GM19438 (cell line): ENCODE measurements at regions not wholly inside any gene's neighbourhood (a gene's known extent, or its start where the extent isn't known, plus 50 kb on each side); places are given as distances from the start of the nearest gene placed in this dataset.
A peak's percentile ranks its signal among the peaks of the same experiment; 100 is the strongest.
"Not testable (repeated sequence)": the region's sequence is repeated elsewhere in the genome, so short reads cannot be mapped to it uniquely, and the experiment has no call there.

ENCODE experiments used
- ATAC-seq: cut with Tn5 transposase; IDR thresholded peaks from one replicate; pipeline ENCODE4 v1.9.1; 2021; ENCODE audit warnings: low read depth; ENCODE audit not compliant: unreplicated experiment

DNA sequence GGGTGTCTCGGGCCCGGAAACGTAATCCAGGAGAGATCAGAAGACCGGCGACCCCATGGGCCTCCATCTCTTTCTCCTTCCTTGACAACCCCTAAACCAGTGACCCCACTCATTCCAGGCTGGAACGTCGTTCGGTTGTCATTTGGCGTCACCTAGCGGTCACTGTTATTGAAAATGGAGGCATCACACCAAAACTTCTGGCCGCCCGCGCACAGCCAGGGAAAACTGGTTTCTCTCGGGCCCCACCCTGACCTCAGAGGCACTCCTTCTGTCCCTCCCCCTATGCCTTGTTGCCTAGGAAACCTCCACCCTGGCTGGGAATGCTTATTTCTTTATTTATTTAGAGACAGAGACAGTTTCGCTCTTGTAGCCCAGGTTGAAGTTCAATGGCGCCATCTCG is 2327.3 kb upstream of the TPTE start:
- ATAC-seq: not testable (repeated sequence)

DNA sequence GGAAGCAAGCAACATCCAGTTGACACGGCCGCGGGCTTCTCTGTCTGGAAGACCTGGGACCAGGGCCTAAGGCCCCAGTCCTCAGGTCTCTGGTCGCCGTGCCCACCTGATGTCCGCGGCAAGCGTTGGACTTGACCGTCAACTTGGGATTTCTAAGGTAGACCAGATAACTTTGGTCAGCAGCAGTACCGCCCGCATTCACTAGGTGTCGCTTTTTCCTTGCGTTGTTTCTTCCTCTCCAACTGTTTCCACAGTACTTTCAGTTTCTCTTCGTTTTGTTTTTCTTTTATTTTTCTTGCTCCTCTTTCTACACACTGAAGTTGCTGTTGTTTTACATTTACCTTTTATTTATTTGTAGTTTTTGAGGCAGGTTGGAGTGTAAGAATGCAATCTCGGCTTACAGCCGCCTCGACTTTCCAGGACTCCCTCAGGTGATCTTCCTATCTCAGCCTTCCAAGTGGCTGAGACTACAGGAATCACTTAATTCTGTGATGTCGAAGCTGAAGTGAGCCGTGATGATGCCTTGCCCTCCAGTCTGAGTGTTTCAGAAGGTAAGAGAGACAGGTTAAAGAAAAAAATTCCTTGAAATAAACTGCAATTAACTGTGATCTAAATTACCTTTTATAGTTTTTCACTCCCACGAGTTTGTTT is 2323.9 kb upstream of the TPTE start:
- ATAC-seq: not testable (repeated sequence)

DNA sequence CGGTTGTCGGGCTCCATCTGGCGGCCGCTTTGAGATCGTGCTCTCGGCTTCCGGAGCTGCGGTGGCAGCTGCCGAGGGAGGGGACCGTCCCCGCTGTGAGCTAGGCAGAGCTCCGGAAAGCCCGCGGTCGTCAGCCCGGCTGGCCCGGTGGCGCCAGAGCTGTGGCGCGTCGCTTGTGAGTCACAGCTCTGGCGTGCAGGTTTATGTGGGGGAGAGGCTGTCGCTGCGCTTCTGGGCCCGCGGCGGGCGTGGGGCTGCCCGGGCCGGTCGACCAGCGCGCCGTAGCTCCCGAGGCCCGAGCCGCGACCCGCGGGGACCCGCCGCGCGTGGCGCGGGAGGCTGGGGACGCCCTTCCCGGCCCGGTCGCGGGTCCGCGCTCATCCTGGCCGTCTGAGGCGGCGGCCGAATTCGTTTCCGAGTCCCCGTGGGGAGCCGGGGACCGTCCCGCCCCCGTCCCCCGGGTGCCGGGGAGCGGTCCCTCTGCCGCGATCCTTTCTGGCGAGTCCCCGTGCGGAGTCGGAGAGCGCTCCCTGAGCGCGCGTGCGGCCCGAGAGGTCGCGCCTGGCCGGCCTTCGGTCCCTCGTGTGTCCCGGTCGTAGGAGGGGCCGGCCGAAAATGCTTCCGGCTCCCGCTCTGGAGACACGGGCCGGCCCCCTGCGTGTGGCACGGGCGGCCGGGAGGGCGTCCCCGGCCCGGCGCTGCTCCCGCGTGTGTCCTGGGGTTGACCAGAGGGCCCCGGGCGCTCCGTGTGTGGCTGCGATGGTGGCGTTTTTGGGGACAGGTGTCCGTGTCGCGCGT is 2316.1 kb upstream of the TPTE start:
- not testable (repeated sequence) for ATAC-seq

DNA sequence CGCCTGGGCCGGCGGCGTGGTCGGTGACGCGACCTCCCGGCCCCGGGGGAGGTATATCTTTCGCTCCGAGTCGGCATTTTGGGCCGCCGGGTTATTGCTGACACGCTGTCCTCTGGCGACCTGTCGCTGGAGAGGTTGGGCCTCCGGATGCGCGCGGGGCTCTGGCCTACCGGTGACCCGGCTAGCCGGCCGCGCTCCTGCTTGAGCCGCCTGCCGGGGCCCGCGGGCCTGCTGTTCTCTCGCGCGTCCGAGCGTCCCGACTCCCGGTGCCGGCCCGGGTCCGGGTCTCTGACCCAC is 2315.5 kb upstream of the TPTE start:
- ATAC-seq: not testable (repeated sequence)

DNA sequence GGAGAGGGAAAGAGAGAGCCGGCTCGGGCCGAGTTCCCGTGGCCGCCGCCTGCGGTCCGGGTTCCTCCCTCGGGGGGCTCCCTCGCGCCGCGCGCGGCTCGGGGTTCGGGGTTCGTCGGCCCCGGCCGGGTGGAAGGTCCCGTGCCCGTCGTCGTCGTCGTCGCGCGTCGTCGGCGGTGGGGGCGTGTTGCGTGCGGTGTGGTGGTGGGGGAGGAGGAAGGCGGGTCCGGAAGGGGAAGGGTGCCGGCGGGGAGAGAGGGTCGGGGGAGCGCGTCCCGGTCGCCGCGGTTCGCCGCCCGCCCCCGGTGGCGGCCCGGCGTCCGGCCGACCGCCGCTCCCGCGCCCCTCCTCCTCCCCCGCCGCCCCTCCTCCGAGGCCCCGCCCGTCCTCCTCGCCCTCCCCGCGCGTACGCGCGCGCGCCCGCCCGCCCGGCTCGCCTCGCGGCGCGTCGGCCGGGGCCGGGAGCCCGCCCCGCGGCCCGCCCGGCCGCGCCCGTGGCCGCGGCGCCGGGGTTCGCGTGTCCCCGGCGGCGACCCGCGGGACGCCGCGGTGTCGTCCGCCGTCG is 2308.3 kb upstream of the TPTE start:
- ATAC-seq: not testable (repeated sequence)

DNA sequence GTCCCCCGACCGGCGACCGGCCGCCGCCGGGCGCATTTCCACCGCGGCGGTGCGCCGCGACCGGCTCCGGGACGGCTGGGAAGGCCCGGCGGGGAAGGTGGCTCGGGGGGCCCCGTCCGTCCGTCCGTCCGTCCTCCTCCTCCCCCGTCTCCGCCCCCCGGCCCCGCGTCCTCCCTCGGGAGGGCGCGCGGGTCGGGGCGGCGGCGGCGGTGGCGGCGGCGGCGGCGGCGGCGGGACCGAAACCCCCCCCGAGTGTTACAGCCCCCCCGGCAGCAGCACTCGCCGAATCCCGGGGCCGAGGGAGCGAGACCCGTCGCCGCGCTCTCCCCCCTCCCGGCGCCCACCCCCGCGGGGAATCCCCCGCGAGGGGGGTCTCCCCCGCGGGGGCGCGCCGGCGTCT is 2306.8 kb upstream of the TPTE start:
- ATAC-seq: not testable (repeated sequence)

DNA sequence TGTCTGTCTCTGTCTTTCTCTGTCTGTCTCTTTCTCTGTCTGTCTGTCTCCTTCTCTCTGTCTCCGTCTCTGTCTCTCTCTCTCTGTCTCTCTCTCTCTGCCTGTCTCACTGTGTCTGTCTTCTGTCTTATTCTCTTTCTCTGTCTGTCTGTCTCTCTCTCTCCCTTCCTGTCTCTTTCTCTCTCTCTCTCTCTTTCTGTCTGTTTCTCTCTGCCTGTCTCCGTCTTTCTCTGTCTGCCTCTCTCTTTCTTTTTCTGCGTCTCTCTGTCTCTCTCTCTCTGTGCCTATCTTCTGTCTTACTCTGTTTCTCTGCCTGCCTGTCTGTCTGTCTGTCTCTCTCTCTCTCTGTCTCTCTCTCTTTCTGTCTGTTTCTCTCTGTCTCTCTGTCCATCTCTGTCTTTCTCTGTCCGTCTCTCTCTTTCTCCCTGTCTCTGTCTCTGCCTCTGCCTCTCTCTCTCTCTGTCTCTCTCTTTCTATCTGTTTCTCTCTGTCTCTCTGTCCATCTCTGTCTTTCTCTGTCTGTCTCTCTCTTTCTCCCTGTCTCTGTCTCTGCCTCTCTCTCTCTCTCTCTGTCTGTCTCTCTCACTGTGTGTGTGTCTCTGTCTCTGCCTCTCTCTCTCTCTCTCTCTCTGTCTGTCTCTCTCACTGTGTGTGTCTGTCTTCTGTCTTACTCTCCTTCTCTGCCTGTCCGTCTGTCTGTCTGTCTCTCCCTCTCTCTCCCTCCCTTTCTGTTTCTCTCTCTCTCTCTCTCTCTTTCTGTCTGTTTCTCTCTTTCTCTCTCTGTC is 2291.8 kb upstream of the TPTE start:
- ATAC-seq: not testable (repeated sequence)

DNA sequence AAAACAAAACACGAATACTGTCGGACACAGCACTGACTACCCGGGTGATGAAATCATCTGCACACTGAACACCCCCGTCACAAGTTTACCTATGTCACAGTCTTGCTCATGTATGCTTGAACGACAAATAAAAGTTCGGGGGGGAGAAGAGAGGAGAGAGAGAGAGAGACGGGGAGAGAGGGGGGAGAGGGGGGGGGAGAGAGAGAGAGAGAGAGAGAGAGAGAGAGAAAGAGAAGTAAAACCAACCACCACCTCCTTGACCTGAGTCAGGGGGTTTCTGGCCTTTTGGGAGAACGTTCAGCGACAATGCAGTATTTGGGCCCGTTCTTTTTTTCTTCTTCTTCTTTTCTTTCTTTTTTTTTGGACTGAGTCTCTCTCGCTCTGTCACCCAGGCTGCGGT is 2290.1 kb upstream of the TPTE start:
- ATAC-seq: not testable (repeated sequence)

DNA sequence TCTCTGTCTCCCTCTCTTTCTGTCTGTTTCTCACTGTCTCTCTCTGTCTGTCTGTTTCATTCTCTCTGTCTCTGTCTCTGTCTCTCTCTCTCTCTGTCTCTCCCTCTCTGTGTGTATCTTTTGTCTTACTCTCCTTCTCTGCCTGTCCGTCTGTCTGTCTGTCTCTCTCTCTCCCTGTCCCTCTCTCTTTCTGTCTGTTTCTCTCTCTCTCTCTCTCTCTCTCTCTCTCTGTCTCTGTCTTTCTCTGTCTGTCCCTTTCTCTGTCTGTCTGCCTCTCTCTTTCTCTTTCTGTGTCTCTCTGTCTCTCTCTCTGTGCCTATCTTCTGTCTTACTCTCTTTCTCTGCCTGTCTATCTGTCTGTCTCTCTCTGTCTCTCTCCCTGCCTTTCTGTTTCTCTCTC is 2288.4 kb upstream of the TPTE start:
- ATAC-seq: not testable (repeated sequence)

DNA sequence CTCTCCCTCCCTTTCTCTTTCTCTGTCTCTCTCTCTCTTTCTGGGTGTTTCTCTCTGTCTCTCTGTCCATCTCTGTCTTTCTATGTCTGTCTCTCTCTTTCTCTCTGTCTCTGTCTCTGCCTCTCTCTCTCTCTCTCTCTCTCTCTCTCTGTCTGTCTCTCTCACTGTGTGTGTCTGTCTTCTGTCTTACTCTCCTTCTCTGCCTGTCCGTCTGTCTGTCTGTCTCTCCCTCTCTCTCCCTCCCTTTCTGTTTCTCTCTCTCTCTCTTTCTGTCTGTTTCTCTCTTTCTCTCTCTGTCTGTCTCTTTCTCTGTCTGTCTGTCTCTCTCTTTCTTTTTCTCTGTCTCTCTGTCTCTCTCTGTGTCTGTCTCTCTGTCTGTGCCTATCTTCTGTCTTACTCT is 2287.3 kb upstream of the TPTE start:
- not testable (repeated sequence) for ATAC-seq

DNA sequence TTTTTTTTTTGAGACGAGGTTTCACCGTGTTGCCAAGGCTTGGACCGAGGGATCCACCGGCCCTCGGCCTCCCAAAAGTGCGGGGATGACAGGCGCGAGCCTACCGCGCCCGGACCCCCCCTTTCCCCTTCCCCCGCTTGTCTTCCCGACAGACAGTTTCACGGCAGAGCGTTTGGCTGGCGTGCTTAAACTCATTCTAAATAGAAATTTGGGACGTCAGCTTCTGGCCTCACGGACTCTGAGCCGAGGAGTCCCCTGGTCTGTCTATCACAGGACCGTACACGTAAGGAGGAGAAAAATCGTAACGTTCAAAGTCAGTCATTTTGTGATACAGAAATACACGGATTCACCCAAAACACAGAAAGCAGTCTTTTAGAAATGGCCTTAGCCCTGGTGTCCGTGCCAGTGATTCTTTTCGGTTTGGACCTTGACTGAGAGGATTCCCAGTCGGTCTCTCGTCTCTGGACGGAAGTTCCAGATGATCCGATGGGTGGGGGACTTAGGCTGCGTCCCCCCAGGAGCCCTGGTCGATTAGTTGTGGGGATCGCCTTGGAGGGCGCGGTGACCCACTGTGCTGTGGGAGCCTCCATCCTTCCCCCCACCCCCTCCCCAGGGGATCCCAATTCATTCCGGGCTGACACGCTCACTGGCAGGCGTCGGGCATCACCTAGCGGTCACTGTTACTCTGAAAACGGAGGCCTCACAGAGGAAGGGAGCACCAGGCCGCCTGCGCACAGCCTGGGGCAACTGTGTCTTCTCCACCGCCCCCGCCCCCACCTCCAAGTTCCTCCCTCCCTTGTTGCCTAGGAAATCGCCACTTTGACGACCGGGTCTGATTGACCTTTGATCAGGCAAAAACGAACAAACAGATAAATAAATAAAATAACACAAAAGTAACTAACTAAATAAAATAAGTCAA is 2276.4 kb upstream of the TPTE start:
- peak; percentile 31 for ATAC-seq

DNA sequence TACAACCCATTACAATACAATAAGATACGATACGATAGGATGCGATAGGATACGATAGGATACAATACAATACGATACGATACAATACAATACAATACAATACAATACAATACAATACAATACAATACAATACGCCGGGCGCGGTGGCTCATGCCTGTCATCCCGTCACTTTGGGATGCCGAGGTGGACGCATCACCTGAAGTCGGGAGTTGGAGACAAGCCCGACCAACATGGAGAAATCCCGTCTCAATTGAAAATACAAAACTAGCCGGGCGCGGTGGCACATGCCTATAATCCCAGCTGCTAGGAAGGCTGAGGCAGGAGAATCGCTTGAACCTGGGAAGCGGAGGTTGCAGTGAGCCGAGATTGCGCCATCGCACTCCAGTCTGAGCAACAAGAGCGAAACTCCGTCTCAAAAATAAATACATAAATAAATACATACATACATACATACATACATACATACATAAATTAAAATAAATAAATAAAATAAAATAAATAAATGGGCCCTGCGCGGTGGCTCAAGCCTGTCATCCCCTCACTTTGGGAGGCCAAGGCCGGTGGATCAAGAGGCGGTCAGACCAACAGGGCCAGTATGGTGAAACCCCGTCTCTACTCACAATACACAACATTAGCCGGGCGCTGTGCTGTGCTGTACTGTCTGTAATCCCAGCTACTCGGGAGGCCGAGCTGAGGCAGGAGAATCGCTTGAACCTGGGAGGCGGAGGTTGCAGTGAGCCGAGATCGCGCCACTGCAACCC is 2275.6 kb upstream of the TPTE start:
- ATAC-seq: peak; percentile 77

DNA sequence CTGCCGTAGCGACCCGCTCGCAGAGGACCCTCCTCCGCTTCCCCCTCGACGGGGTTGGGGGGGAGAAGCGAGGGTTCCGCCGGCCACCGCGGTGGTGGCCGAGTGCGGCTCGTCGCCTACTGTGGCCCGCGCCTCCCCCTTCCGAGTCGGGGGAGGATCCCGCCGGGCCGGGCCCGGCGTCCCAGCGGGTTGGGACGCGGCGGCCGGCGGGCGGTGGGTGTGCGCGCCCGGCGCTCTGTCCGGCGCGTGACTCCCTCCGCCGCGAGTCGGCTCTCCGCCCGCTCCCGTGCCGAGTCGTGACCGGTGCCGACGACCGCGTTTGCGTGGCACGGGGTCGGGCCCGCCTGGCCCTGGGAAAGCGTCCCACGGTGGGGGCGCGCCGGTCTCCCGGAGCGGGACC is 2269.7 kb upstream of the TPTE start:
- ATAC-seq: not testable (repeated sequence)

DNA sequence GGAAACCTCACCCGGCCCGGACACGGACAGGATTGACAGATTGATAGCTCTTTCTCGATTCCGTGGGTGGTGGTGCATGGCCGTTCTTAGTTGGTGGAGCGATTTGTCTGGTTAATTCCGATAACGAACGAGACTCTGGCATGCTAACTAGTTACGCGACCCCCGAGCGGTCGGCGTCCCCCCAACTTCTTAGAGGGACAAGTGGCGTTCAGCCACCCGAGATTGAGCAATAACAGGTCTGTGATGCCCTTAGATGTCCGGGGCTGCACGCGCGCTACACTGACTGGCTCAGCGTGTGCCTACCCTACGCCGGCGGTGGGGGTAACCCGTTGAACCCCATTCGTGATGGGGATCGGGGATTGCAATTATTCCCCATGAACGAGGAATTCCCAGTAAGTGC is 2266.3 kb upstream of the TPTE start:
- not testable (repeated sequence) for ATAC-seq

DNA sequence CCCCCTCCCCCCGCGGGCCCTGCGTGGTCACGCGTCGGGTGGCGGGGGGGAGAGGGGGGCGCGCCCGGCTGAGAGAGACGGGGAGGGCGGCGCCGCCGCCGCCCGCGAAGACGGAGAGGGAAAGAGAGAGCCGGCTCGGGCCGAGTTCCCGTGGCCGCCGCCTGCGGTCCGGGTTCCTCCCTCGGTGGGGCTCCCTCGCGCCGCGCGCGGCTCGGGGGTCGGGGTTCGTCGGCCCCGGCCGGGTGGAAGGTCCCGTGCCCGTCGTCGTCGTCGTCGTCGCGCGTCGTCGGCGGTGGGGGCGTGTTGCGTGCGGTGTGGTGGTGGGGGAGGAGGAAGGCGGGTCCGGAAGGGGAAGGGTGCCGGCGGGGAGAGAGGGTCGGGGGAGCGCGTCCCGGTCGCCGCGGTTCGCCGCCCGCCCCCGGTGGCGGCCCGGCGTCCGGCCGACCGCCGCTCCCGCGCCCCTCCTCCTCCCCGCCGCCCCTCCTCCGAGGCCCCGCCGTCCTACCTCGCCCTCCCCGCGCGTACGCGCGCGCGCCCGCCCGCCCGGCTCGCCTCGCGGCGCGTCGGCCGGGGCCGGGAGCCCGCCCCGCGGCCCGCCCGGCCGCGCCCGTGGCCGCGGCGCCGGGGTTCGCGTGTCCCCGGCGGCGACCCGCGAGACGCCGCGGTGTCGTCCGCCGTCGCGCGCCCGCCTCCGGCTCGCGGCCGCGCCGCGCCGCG is 2264.1 kb upstream of the TPTE start:
- ATAC-seq: not testable (repeated sequence)

DNA sequence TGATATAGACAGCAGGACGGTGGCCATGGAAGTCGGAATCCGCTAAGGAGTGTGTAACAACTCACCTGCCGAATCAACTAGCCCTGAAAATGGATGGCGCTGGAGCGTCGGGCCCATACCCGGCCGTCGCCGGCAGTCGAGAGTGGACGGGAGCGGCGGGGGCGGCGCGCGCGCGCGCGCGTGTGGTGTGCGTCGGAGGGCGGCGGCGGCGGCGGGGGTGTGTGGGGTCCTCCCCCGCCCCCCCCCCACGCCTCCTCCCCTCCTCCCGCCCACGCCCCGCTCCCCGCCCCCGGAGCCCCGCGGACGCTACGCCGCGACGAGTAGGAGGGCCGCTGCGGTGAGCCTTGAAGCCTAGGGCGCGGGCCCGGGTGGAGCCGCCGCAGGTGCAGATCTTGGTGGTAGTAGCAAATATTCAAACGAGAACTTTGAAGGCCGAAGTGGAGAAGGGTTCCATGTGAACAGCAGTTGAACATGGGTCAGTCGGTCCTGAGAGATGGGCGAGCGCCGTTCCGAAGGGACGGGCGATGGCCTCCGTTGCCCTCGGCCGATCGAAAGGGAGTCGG is 2261.2 kb upstream of the TPTE start:
- not testable (repeated sequence) for ATAC-seq
